HG02852 (cell line): ENCODE measurements at regions not wholly inside any gene's neighbourhood (a gene's known extent, or its start where the extent isn't known, plus 50 kb on each side); places are given as distances from the start of the nearest gene placed in this dataset.

Source experiments
- ATAC-seq: cut with Tn5 transposase; IDR thresholded peaks from one replicate; pipeline ENCODE4 v1.9.1; 2021; ENCODE audit warnings: mild to moderate bottlenecking, moderate library complexity; ENCODE audit not compliant: unreplicated experiment

DNA sequence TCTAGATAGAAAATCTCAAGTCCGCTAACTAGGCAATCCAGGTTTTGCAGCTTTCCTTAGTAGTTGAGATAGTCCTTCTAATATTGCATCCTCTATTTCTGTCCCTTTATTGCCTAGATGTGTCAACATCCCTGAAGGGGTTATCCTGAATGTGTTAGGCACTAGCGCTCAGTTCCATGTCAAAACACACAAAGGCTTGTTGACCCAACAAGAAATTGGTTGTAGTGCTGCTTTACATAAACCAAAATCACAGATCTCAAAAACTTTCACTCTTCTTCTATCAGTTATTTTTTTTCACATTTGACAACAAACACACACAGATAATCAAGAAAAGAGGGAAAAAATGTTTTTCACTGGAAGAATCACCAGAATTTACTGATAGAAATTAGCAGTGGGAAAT lies 51.4 kb upstream of the SOX2 start:
- ATAC-seq, result no peak

DNA sequence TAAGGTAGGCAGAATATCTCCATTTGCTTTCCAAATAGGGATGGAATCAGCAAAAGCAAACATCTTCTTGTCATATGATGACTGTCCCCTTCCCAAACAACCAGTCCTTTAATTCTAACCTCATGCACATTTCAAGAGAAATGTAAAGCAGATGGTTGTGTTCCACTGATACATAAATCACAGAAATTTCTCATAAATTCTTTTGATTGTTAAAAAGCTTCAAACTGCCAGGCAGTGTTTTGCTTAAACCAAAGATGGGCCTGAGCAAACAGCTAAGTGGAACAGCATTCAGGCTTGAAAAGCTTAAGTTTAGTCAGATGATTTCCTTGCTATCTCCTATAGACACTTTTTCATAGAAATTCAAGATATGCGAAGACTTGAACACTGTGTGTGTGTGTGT lies 74.3 kb upstream of the SOX2 start:
- ATAC-seq, result no peak

DNA sequence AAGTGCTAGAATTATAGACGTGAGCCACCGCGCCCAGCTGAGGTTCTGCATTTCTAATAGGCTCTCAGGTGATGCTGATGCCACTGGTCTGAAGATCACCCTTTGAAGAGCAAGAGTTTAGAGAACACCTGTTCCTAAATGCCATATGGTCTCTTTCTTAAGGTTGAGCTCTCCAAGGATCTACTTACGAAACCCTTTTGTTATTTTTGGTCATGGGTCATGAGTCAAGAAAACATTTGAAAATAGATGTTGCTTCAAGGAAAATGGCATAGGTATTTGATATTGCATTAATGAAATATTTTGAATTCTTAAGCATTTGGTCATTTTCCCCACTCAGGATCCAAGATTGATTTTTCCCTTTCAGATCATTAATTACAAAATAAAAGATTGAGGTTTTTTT lies 74.7 kb upstream of the SOX2 start:
- ATAC-seq, result no peak

DNA sequence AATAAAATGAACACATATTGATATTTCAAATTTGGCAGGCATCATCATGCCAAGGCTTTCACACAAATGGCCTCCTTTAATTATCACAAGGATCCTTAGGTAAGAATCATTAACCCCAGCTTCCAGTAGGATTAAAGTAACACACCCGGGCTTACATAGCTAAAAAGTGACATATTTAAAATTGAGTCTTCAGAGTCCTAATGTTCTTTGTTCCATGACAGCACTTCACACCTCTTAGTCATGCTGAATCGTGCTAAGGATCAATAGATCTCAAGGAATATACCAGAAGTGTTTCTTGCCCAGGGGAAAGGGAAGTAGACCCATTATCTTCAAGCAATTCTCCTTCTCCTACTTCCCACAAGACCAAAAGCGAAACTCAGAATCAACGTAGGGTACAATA lies 76.6 kb upstream of the SOX2 start:
- no peak for ATAC-seq

DNA sequence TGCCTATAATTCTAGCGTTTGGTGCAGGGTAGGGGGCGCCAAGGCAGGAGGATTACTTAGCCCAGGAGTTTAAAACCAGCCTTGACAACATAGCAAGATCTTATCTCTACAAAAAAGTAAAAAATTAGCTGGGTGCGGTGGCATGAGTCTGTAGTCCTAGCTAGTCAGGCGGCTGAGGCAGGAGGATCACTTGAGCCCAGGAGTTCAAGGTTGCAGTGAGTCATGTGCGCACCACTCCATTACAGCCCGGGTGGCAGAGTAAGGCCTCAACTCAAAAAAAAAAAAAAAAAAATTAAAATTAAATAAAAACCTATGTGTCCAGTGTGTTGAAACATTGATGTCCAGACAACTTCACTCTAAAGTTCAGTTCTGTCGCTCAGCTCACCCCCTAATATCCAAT lies 78.2 kb upstream of the SOX2 start:
- no peak for ATAC-seq

DNA sequence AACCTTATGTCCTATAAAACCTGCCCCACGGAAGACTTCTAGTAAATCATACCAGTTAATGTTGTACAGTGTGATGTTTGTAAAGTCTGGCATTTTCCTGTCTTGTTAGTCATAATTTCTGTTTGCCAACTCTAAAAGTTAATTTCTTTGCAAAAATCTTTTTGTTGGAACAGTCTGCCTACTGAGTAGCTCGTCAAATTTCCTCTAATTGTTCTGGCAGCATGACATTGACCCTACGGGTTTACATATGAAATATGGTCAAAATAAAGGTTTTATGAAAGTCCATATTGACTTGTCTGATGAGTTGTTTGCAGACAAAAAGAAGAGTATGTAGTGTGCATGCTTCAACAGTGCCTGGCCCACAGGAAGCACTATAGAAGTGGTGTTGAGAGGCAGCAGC lies 79.8 kb upstream of the SOX2 start:
- no peak for ATAC-seq

DNA sequence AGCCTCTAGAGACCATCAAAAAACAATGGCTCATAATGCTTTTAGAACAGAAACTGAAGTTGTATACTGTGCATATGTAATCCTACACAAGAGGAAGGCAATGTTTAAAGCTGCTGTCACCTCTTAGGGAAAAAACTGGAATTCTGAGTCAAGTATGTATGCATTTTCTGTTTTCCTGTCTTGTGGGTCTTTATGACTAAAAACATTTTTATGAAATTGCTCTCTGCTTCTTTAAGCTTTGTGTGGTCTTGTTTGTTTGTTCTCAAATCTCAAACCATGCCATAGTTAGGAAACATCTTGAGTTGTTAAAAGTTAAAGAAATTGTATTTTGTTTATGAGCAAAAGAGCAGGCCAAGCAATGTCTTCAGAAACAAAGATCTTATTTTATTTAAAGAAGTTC lies 80.9 kb upstream of the SOX2 start:
- no peak for ATAC-seq

DNA sequence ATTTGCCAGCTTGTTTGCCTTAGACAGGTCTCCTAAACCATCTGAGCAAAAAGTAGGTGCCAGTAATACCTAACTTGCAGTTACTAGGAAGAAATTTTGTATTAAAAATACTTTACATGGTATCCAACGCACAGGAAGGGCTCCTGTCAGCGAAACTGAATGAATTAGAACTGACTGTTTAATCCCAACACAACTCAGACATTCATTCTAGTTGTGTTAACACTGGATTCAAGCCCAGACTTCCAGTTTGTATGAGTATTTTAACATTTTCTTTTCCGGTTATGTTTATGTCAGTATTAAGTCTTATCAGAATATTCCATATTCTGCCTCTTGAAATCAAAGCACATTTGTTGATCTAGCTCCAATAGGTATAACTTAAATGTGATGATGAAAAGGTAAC lies 82.0 kb upstream of the SOX2 start:
- no peak for ATAC-seq

DNA sequence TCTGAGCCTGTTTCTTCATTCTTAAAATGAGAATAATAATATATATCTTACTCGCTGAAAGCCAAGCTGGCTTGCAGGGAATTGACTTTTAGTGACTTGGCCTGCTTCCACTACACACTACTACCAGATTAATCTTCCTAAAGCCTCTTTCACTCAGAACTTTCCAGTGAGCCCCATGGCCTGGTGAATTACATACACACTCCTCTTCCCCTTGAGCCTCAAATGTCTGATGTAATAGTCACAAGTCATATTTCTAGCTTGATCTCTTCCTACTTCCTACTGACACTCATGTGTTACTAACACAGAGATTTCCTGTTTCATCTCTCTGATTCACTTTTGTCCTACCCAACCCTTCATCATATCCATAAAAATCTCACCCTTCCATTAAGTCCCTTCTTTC lies 82.7 kb upstream of the SOX2 start:
- no peak for ATAC-seq

DNA sequence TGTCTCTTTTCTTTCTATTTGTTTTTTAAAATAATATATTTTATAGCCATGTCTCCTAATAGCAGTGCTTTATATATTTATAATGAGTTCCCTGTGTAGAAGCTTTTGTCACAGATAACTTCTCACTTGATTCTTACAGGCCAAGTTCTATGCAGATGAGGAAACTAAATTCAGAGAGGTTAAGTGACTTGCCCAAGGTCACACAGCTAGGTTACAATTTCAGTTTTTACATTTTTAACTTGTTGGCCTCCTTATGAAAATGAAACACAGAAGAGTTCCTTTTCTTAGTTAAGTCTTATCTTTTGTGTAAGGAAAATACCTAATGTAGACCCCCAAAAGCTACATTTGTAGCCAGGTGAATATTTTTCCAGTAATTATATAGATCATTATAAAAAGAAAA lies 83.3 kb upstream of the SOX2 start:
- ATAC-seq, result no peak

DNA sequence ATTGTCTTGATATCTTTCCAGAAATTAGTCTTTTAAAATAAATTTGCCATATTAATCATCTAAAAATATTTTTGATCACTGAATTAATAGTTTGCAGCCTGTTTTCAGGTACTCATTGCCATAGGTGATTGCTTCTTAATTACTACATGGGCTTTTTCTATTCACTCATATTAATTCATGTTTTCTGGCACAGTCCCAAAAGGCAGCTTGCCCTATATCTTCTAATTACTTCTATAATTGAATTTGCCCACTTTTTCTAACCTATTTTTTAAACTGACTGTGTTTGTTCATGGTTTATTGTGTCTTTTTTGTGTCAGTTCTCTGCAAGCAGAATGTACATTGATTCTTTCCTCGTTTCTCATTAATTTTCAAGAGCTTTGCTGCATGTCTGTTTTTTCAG lies 85.7 kb upstream of the SOX2 start:
- no peak for ATAC-seq

DNA sequence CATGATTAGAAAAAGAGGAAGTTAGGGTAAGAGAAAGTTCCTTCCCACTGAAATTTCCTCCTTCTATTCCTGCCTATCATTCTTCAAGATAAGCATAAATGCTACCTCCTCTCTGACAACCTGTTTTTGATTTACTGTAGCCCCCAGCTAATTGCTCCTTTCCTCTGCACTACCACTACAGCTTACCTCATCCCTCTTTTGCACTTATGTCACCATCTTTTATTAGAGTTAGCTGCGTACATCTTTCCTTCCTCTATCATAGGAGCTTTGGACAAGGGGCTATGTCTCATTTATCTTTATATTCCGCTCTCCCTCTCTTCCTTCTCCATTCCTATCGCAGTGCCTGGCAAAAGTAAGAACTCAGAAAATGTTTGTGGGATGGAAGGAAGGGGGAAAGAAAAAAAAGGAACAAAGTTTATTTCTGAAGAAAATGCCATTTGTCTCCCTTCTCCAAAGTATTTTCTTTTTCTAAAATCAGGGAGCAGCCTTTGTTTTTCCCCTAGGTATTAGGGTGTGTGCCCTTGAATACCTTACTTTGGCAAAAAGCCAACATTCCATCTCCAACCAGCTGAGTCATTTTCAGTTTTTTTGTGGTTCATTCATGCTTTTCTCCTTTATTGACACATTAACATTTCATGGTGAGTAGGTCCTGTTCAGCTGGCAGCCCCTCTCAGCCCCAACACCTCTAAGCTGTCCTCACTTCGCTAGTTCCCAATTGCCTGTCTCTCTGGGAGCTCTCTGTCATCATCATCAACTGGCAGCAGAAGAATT lies 87.6 kb upstream of the SOX2 start:
- no peak for ATAC-seq

DNA sequence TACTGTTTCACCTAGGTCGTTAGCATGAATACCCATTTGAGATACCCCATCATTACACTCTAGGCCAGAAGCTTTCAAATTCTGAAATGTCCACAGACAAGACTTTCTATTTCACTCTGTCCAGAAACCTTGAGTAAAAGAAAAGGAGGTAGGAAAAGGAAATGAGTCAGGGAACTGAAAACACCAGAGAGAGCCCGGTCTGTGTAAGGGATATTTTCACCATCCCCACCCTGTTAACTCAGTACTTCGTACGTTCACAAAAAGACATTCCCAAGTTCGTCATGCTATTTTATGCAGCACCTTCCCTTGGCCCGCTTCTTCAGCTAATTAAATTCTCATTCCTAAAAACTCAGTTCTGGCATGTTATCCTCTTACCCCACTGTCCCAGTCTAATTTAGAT lies 89.4 kb upstream of the SOX2 start:
- ATAC-seq, result no peak

DNA sequence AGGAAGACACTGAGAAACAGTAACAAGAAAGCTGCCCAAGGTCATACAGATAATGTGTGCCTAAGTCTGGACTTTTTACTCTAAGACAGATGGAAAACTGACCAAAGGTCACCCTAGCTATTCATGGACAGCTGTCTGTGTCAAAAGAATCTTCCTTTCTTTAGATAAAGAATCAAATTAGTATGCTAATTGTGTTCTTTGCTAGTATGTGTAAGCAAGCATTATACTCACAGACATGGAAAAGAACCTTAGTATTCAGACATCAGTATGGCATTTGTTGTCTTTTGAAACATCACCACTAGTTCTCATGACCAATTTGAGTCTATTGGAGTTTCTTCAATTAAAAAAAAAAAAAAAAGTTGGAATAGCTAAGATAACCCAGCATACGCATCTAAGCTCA lies 91.8 kb upstream of the SOX2 start:
- ATAC-seq, result no peak

DNA sequence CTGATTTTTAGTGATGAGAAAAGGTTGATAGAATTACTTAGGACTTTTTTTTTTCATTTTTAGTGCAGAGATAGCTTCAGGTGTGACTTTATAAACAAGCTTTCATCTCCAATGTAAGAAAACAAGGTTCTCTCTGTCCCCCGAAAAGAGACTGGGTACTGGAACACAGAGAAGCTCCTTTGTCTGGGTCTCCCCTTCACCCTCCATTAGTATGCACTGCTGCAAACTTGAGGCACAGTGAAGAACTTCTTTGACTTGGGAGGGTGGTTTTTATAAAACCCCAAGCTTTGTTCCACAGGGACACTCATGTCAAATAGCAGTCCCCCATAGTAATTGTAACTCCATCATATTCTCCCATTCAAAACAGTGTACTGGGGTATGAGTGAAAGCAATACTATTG lies 93.5 kb upstream of the SOX2 start:
- no peak for ATAC-seq

DNA sequence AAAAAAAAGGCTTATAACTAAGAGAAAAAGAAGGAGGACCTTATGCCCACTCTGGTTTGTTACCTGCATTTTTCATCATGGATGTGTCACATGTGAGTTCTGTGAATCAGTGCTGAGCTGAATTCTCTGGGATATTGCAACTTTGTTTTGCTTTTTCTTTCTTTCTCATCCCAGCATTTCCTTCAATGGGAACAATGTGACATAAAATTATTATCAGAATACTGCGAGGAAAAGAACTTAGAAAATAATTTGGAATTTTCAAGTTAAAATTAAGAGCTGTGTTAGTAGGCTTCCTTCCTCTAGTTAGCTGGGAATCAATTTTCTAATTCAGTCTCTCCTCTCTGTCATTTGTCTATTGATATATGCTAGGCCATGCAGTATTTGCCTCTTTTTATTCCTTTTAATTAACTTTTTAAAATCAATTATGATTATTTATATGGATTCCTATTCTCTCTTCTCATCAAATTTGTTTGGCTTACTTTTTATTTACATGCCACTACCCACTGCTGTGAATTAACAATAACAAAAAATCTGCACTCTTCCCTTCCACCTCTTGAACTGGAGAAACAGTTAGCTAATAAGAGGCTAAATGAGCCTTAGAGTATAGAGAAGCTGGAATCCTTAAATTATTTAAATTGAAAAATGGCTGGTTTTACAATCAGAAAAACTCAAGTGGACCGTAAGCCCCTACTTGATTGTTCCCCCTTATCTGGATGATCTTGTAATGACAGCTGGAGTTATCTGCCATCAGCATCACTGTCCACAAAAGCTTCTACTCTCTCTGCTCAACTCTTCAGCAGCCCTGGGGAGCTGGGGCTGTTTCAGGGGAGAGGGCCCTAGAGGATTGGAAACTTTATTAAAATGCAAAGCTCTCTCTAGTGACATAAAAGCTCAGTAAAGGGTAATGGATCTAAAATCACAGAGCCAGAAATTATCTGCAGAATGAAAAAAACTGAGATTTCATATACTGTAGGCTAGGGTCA lies 95.3 kb upstream of the SOX2 start:
- ATAC-seq, result no peak

DNA sequence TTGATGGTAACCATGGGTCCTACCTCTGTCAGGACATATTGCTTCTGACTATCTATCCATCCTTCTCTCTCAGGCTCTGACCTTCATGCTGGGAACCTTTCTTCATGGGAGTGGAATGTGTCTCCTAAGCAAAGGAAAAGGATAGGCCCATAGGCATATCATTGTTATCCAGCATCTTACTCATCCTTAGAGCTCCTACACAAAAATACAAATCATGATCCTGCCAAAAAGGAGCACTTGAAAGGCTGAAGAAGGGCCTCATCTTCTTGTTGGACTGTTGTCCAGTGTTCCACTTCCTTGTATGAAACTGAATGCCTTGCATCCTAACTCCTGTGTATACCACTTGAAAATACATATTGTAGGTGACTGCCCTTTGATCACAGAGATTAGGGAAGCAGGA lies 96.1 kb upstream of the SOX2 start:
- no peak for ATAC-seq

DNA sequence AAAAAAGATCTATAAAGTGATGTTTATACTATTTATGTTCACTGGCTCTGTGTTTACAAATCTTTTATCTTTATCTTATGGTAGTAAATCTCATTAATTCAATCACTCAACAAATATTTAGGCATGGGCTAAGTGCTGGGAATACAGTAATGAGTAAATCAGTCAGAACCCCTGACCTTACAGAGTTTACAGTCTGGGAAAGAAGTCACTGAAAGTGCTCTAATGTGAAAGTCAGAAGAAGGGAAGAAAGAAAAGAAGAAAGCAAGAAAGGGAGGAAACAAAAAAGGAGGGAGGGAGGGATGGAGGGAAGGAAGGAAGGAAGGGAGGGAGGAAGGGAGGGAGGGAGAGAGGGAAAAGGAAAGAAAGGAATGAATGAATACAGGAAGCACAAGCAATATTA lies 96.8 kb upstream of the SOX2 start:
- no peak for ATAC-seq

DNA sequence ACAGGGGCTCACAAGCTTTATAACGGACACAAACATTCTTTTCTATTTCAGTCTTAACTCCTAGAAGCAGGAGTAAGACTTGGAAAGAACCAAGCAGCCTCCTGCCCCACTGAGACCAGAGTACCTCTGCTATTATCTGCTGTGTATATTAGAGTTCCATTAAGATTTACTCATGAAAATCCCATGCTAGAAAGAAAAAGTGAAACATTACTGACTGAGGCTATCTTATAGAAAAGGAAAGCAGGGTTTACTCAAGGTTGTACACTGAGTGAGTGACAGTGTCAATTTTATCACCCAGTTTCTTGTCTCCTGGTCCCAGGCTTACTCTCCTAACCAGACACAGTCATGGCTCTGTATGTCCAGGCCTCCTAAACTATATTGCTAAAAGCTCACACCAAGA lies 97.9 kb upstream of the SOX2 start:
- no peak for ATAC-seq

DNA sequence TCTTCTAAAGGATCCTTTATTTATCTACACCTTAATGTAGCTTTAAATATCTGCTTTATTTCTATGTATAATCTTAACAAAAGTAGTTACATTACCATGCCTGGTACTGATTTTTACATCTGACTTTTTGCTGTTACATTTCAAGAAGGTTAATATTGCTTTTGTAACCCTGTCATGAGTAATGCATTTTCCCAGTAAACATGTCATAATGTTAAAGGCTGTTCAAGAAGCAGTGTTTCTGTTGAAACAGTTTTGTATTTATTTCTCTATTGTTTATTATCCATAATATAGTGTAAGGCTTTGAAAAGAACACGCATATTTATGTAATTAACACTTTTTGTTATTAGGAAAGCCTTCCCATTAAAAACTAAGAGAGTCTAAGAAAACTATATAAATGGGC lies 98.5 kb upstream of the SOX2 start:
- ATAC-seq, result no peak

DNA sequence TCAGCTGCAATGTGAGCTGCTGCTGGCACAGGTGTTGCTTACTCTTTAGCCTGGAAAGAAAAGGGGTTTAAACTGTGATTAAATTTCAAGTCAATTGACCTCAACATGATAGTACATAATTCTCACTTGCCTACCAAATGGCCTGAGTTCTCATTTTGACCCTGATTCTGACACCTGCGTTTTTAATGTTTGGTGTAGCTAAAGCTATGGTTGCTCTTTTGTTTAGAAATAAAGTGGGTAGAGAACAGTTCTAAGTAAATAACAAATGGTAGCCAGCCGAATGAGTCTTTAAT lies 100.8 kb upstream of the SOX2 start:
- ATAC-seq, result no peak
